ENCODE measurements at regions not wholly inside any gene's neighbourhood (a gene's known extent, or its start where the extent isn't known, plus 50 kb on each side); places are given as distances from the start of the nearest gene placed in this dataset.

DNA sequence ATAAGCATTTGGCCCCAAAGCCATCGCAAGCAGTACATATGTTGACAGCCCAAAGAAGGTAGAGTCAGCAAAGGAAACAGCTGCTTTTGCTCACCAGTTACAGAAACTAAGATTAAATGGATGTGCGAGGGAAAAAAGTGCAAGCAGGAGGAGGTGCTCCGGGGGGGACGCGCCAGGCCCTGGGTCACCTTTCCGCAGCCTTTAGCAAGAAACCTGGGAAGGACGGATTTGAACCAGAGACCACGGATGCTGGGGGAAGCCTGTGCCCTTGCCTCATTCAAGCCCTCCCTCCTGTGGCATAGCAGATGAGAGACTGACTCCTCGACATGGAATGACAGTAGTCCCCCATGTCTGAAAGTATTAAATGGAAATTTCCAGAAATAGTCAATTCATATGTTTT is 405.6 kb upstream of the PRKCQ start:
- H3K23me2 ChIP-seq (ENCODE audit: insufficient read length, low read depth, low read length, poor library complexity, severe bottlenecking): no peaks in the 10 kb centered on the region
- H3K9me3 ChIP-seq (ENCODE audit: control insufficient read depth, low read depth, low read length): no peaks in the 10 kb centered on the region
- Mint-ChIP-seq H3K4me1 (peaks cover under 1 to 3% of the 10 kb centered on the region in 2 experiments; a peak in 1 of 4 replicates), H3K27ac (no peak overlapping the region), H3K27me3 (ENCODE audit: low read depth) (no peaks in the 10 kb centered on the region; the same call in 1 of the 2 replicates), H3K9me3 (peaks cover under 1 to 3% of the 10 kb centered on the region in 2 experiments; a peak in 3 of 5 replicates), H3K36me3 (ENCODE audit: insufficient read depth in 1 of 3, low read depth in 3 of 3) (peaks cover 0 to under 1% (median 0%) of the 10 kb centered on the region in 3 experiments; a peak in 1 of 7 replicates), H3K4me3 (no peak overlapping the region)
- H3K56ac ChIP-seq (ENCODE audit: insufficient read length, low read depth, low read length): no peak overlapping the region
- H2BK120ac ChIP-seq (ENCODE audit: low read depth, low read length, poor library complexity, severe bottlenecking): no peak overlapping the region
- no peak overlapping the region for H3K23ac ChIP-seq (ENCODE audit: insufficient read length, low read depth, low read length)
- no peak overlapping the region for H3K27ac ChIP-seq (ENCODE audit: insufficient read length, low read depth, low read length)
- no peak overlapping the region for H2BK15ac ChIP-seq (ENCODE audit: low read depth, low read length)
- H3K79me1 ChIP-seq (ENCODE audit: insufficient read depth, low read depth, low read length, poor library complexity, severe bottlenecking): no peaks in the 10 kb centered on the region
- no peaks in the 10 kb centered on the region for H3K27me3 ChIP-seq (ENCODE audit: insufficient read depth, low read length)
- H3K9ac ChIP-seq (ENCODE audit: extremely low read depth, insufficient read length, low read length): no peak overlapping the region
- no peak overlapping the region for H3K4me2 ChIP-seq (ENCODE audit: insufficient read depth, insufficient read length, low read length)
- no peak overlapping the region for H3K4ac ChIP-seq (ENCODE audit: low read depth, low read length)
- H3K18ac ChIP-seq (ENCODE audit: insufficient read length, low read depth, low read length): no peak overlapping the region
- no peak overlapping the region for H2BK20ac ChIP-seq (ENCODE audit: low read depth, low read length, poor library complexity, severe bottlenecking)
- H3T11ph ChIP-seq (ENCODE audit: low read length): no peak overlapping the region
- no peaks in the 10 kb centered on the region for H4K20me1 ChIP-seq (ENCODE audit: control insufficient read depth, insufficient read depth, insufficient read length)
- DNase-seq: no peak
- no peak overlapping the region for H2AFZ ChIP-seq (ENCODE audit: low read length)
- no peaks in the 10 kb centered on the region for H3K79me2 ChIP-seq (ENCODE audit: insufficient read depth, low read length)
- WGBS (ENCODE audit: extremely low coverage, insufficient read length, low lambda C conversion rate): no CpG with 5 or more reads among the region's 9 CpGs
- no peak overlapping the region for H2AK5ac ChIP-seq (ENCODE audit: insufficient read length, low read length)
- no peak overlapping the region for H4K5ac ChIP-seq (ENCODE audit: insufficient read length, low read depth, low read length)
- peaks cover 2% of the 10 kb centered on the region; the same call in 1 of the 2 replicates for H3K4me1 ChIP-seq (ENCODE audit: insufficient read depth, low read length)
- no peak overlapping the region for H3K14ac ChIP-seq (ENCODE audit: insufficient read depth, low read length)
- TF ChIP-seq, protein P1, sequence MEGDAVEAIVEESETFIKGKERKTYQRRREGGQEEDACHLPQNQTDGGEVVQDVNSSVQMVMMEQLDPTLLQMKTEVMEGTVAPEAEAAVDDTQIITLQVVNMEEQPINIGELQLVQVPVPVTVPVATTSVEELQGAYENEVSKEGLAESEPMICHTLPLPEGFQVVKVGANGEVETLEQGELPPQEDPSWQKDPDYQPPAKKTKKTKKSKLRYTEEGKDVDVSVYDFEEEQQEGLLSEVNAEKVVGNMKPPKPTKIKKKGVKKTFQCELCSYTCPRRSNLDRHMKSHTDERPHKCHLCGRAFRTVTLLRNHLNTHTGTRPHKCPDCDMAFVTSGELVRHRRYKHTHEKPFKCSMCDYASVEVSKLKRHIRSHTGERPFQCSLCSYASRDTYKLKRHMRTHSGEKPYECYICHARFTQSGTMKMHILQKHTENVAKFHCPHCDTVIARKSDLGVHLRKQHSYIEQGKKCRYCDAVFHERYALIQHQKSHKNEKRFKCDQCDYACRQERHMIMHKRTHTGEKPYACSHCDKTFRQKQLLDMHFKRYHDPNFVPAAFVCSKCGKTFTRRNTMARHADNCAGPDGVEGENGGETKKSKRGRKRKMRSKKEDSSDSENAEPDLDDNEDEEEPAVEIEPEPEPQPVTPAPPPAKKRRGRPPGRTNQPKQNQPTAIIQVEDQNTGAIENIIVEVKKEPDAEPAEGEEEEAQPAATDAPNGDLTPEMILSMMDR (conservative IDR thresholded peaks at IDR 0.05): no peak
- no peak overlapping the region for H2BK12ac ChIP-seq (ENCODE audit: insufficient read length, low read depth, low read length)
- no peak overlapping the region for H4K91ac ChIP-seq (ENCODE audit: insufficient read length, low read depth, low read length)
- H4K8ac ChIP-seq (replicated peaks; ENCODE audit: insufficient read length, low read depth, low read length): no peak overlapping the region
- no peak overlapping the region for H2BK5ac ChIP-seq (ENCODE audit: insufficient read length, low read length)

All from H9 (cell line).